H4 (cell line): ENCODE measurements at regions not wholly inside any gene's neighbourhood (a gene's known extent, or its start where the extent isn't known, plus 50 kb on each side); places are given as distances from the start of the nearest gene placed in this dataset.
"Not testable (repeated sequence)": the region's sequence is repeated elsewhere in the genome, so short reads cannot be mapped to it uniquely, and the experiment has no call there.

Experiments
- DNase-seq: peaks from one replicate; pipeline ENCODE4 v3.0.0-alpha.2; 2015; ENCODE audit warnings: low spot score

GRCh38 chr15:54841701-54842305 lies 354.9 kb downstream of the RSL24D1 start:
- DNase-seq = no peak

GRCh38 chr15:54840621-54841398 lies 355.9 kb downstream of the RSL24D1 start:
- no peak for DNase-seq

DNA sequence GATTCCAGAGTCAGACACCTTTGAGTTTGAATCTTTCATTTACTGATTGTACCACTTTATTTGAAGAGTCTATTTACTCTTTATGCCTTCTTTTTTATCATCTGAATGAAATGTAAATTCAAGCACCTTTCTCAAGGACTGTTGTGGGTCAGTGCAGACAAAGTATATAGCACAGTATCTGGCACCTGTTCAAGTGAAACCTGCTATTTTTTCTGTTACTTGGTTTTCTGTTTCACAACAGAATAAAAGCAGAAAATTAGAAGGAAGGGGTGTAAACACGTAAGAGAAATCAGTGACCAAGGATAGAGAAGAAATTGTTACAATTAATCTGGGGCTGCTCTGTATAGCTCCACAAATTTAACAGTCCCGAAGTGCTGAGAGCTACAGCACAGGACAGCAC lies 357.4 kb downstream of the RSL24D1 start:
- no peak for DNase-seq

DNA sequence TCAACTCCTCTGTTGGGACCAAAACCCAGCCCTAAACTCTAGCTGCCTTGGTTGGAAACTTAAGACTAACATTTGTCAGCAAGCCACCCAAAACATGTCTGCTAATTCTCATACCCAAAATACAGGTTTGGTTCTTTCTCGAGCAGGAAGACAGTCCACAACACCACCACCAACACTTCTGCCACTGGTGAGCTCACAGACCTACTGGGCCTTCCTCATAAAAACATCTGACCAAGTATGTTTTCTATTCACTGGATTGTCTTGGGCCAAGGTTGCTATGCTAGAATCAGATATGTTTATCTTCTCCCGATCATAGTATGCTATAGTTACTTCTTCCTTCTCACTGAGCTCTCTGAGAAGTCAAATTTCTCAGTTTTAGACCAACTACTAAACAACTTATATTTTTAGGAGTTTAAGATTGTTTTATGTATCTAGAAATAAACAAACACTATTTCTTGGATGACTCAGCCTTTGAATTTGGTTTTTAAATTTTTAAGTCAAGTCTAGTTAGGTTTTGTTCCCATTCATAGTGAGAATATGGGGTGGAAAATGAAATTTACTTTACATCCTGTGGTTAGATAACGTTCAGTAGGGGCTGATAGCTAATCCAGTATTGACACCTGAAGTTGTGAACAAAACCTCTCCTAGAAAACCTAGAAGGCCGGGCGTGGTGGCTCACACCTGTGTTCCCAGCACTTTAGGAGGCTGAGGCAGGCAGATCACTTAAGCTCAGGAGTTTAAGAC lies 360.5 kb downstream of the RSL24D1 start:
- no peak for DNase-seq

- DNase-seq = no peak
Observed at GRCh38 chr15:54829821-54830220, 366.9 kb downstream of the RSL24D1 start.

DNA sequence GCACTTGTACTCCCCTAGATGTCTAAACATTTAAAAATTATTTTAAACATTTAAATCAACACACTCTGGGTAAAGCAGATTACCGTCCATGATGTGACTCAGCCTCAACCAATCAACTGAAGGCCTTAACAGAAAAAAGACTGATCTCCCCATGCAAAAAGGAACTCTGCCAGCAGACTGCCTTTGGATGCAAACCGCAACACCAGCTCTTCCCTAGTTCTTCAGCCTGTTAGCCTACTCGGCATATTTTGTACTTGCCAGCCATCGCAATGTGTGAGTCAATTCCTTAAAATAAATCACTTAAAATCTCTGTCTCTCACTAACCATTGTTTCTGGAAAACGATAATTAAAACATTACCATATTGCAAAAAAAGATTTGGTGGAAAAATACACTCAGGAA lies 375.9 kb downstream of the RSL24D1 start:
- peak; percentile 6 for DNase-seq

- no peak for DNase-seq
Observed at GRCh38 chr15:54820098-54820497, 376.6 kb downstream of the RSL24D1 start.

- DNase-seq = no peak
Observed at GRCh38 chr15:54816401-54816800, 380.3 kb downstream of the RSL24D1 start.

DNA sequence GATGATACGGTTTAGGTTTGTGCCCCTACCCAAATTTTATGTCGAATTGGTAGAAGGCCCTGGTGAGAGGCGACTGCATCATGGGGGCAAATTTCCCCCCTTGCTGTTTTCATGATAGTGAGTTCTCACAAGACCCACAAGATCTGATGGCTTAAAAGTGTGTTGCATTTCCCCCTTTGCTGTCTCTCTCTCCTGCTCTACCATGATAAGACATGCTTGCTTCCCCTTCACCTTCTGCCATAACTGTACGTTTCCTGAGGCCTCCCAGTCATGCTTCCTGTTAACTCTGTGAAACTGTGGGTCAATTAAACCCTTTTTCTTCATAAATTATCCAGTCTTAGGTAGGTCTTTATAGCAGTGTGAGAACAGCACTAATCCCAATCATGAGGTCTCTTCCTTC lies 381.2 kb downstream of the RSL24D1 start:
- no peak for DNase-seq

- no peak for DNase-seq
Observed at GRCh38 chr15:54812383-54812782, 384.4 kb downstream of the RSL24D1 start.

GRCh38 chr15:54810496-54810895 lies 386.2 kb downstream of the RSL24D1 start:
- no peak for DNase-seq

DNA sequence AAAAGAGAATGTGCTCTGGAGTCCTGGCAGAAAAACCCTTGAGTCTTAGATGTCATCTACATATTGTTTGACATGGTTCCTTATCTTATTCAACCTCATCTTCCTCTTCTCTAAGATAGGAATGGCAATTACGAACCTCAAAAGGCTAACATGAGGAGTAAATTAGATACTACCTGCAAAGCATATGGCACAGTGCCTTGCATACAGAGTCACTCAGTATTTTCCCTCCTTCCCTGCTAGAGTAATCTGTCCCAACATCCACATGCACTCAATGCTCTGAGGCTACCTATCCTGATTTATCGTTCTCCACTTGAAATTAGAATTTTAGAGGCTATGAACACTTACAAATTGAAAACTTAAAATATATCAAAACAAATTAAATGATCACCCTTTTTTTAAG lies 386.7 kb downstream of the RSL24D1 start:
- DNase-seq = no peak

GRCh38 chr15:54808321-54808720 lies 388.4 kb downstream of the RSL24D1 start:
- DNase-seq = no peak

GRCh38 chr15:54803987-54804386 lies 392.8 kb downstream of the RSL24D1 start:
- DNase-seq = peak; percentile 5

- peak; percentile 74 for DNase-seq
Observed at GRCh38 chr15:54803134-54803808, 393.5 kb downstream of the RSL24D1 start.

DNA sequence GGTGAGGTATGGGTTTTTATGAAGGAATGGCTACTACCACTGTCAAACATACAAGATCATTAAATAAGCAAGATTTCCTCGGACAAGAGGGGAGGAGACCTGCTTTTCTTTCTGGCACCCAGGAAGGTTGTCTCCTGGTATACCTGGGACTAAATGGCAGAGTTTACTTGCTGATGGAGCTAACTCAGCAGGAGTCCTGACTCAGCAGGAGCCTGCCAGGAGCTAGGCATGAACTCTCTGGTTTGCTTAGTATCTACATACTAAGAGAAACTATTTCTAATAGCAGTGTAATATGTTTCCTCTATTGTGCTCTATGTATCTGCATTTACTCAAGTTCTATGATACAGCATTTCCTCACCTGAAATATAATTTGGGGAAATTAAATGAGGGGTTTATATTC lies 404.2 kb downstream of the RSL24D1 start:
- no peak for DNase-seq

DNA sequence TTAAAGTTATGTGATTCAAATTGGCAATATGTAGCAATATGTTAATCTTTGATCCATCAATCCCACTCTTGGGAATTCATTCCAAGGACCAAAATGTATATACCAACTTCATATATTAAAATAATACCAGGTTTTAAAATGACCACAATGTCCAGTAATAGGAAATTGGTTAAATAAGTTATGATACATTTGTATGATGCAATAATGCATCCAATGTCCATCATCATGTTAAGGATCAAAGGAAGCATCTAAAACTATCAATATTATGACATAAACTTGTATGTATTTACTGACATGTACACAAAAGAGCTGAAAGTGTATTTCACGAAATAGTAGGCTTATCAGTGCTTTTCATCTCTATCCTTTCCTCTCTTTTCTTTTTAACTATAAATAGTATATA lies 406.0 kb downstream of the RSL24D1 start:
- DNase-seq = no peak

DNA sequence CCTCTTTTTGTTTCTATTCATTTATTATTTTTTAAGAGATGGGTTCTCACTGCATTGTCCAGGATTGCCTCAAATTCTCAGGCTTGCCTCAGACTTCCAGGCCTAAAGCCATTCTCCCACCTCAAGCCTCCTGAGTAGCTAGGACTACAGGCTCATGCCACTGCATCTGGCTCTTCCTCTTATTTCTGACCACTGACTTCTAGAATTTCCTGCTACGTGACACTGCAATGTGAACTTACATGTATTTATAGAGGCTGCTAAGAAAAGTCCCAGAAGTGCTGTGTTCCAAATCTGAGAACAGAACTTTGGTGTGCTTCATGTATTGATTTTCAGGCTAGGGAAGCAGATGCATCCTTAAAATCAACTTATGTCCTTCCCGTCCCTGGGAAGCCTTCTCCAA lies 407.4 kb downstream of the RSL24D1 start:
- no peak for DNase-seq

DNA sequence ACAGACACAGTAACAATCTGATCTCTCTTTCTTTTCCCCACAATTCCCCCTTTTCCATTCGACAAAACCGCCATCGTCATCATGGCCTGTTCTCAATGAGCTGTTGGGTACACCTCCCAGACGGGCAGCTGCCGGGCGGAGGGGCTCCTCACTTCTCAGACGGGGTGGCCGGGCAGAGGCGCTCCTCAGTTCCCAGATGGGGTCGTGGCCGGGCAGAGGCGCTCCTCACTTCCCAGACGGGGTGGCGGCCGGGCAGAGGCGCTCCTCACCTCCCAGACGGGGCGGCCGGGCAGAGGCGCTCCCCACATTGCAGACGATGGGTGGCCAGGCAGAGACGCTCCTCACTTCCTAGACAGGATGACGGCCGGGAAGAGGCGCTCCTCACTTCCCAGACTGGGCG lies 415.5 kb downstream of the RSL24D1 start:
- DNase-seq = not testable (repeated sequence)

GRCh38 chr15:54779271-54779670 lies 417.5 kb downstream of the RSL24D1 start:
- DNase-seq = no peak

DNA sequence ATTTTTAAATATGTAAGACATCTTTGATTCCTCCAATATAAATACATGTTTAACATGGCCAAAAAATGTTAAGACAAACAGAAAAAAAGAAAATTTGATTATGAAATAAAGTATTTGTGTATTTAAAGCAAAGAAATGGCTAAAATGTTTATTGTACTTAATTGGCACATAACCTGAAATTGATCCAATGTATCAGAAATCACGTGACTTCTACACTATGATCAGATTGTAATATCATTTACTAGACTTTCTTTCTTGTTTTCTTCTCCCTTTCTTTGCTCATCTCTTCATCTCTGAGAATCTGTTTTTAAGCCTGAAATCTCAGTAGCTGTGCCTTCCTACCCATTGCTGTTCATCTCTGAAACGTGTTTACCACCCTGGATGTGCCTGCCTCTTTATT lies 420.3 kb downstream of the RSL24D1 start:
- DNase-seq = no peak

DNA sequence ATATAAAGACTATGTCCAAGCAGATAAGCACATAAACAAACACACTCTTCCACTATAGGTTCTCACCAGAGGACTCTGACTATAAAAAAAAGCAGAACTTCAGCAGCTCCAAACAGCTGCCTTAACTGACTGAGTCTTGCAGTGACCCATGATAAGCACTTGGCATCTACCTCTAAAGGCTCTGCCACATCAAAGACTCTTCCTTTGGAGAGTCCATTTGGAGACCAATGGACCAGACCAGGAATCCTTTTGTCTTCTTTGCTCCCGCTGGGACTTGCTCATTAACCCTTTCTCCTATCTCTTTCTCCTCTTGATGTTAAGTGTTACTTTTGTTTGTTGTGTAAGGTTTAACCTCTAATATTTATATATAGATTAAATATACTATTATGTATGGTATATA lies 424.1 kb downstream of the RSL24D1 start:
- no peak for DNase-seq
